HG03378 (cell line): ENCODE measurements at regions not wholly inside any gene's neighbourhood (a gene's known extent, or its start where the extent isn't known, plus 50 kb on each side); places are given as distances from the start of the nearest gene placed in this dataset.
"Not testable (repeated sequence)": the region's sequence is repeated elsewhere in the genome, so short reads cannot be mapped to it uniquely, and the experiment has no call there.

Experiments
- ATAC-seq: cut with Tn5 transposase; IDR thresholded peaks from one replicate; pipeline ENCODE4 v1.9.1; 2021; ENCODE audit warnings: mild to moderate bottlenecking, moderate library complexity; ENCODE audit not compliant: unreplicated experiment

- no peak for ATAC-seq
These were observed 469.3 kb upstream of the MCTP2 start for GRCh38 chr15:93762036-93762435.

- no peak for ATAC-seq
These were observed 471.7 kb upstream of the MCTP2 start for GRCh38 chr15:93759629-93760028.

DNA sequence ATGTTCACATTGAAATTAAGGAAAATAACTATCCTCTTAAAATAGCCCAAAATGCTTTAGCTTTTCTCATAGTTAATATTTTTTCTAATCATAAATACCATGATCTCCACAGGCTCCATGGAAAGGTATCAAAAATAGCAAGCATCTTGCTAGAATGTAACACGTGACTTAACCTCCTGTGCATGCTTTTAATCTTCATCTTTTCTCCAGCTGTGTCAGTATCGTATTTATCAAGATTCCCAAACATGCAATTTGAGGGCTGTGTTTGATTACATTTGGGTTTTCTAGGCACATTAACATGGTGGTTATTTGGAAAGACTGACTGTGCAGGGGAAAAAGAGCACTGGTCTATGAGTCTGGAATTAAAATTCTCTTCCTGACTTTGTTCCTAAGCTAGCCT, 472.5 kb upstream of the MCTP2 start:
- ATAC-seq = no peak

GRCh38 chr15:93748710-93749109, 482.7 kb upstream of the MCTP2 start:
- no peak for ATAC-seq

DNA sequence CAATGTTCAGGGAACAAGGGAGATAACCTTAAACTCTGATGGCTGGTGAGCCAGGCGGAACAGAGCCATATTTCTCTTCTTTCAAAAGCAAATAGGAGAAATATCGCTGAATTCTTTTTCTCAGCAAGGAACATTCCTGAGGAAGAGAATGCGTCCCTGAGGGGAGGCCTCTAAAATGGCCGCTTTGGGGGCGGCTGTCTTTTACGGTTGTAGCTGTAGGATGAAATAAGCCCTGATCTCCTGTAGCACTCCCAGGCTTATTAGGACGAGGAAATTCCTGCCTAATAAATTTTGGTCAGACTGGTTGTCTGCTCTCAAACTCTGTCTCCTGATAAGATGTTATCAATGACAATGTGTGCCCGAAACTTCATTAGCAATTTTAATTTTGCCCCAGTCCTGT, 496.4 kb upstream of the MCTP2 start:
- not testable (repeated sequence) for ATAC-seq

- ATAC-seq = no peak
These were observed 500.6 kb upstream of the MCTP2 start for GRCh38 chr15:93730724-93731123.

DNA sequence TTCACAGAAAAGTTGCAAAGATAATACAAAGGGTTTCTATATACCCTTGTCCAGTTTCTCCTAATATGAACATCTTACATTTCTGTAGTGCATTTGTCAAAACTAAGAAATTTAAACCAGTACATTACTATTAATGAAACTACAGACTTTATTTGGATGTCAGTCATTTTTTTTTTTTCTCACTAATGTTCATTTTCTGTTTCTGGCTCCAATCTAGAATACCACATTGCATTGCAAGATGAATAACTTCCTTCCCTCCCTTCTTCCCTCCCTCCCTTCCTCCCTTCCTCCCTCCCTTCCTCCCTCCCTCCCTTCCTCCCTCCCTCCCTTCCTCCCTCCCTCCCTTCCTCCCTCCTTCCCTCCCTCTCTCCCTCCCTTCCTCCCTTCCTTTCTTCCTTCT, 509.2 kb upstream of the MCTP2 start:
- no peak for ATAC-seq

GRCh38 chr15:93720607-93721006, 510.8 kb upstream of the MCTP2 start:
- no peak for ATAC-seq

- no peak for ATAC-seq
These were observed 511.4 kb upstream of the MCTP2 start for GRCh38 chr15:93719921-93720351.

- no peak for ATAC-seq
These were observed 514.6 kb upstream of the MCTP2 start for GRCh38 chr15:93716615-93717231.

GRCh38 chr15:93709708-93710107, 521.7 kb upstream of the MCTP2 start:
- no peak for ATAC-seq

DNA sequence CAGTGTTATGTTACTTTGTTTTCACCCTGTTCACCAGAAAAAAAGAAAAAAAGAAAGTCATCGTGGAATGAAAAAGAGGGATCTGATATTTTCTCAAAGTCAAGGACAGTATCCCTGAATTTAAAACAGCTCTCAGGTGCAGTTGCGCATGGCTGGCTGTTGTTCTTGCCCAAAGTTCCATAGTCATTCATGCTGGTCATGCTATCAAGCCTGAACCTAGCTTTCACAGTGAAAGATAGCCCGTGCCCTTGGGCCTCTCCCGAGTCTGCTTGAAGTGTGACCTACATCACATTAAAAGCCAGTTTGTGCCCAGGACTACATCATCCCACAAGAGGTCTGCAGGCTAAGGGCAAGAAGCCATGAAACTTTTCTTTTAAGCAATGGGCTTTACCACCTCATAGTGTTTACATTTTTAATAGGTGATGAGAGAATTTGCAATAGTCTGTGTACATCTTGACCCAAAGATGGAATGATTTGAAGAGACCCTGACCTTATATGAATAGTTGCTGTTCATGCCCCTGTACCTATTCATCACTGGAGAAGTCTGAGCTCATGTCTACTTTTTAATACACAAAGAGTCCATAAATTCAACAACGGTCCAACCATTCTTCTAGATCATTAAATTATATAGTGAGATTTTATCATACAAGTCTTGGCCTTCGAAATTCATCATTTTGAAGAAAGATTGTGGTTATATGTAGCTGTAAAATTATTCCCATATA, 522.5 kb upstream of the MCTP2 start:
- no peak for ATAC-seq

- ATAC-seq = no peak
These were observed 523.6 kb upstream of the MCTP2 start for GRCh38 chr15:93707751-93708150.

GRCh38 chr15:93706495-93707292, 524.7 kb upstream of the MCTP2 start:
- ATAC-seq = no peak

DNA sequence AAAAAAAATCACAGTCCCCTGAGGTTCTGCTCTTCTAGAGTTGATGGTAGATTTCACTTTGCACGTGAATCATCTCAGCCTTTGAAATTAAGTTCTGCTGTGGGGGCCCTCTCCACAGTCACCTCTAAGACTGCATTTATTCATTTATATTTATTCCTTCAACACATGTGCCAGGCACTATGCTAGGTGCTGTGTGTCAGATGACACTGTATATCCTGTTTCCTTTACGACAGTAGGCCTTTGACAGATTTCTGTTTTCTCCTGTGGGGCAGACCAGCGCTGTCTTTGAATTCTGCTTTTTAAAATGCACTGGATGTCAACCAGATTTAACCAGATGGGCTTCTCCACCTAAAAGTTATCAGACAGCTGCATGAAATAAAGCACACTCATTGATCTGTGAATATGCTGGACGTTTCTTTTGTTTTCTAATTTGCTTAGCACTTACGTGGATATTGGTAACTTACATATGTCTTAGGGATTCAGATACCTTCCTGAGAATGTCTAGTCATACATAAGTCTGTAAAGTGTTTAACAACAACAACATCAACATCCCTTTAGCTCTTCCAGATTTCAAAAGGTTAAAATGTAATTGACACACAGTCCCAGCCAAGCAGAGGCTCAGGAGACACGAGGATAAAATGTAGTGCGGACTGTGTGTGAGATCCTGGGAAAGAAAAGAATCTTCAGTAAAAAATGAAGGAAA, 525.5 kb upstream of the MCTP2 start:
- ATAC-seq = no peak

DNA sequence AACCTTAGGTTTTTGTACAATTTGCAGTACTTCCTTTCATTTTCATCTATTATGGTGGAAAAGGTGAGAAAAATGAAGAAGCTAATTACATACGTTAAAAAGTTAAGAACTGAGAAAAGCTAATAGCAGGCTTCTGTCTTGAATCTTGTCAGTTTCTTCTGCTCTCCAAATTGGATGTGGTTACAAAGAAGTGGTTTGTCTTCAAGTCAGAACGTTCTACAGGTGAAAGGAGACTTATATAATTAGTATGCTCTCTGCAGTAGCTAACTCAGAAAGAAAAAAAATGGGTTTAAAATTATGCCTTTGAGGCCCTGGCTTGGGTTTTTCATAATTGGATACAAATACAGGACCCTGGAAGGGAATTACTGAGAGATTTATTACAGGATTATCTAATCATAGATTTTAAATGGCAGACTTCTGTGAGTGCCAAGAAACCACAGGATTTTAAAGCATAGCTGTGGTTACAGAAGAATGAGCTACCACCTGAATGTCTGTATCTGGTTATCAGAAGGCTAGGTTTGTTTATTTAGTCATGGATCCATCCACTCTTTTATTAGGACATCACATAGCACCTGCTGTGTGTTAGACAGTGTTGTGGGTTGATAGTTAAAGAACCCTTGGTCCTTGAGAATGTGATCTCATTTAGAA, 528.1 kb upstream of the MCTP2 start:
- ATAC-seq = no peak

GRCh38 chr15:93700051-93700450, 531.3 kb upstream of the MCTP2 start:
- ATAC-seq = no peak

DNA sequence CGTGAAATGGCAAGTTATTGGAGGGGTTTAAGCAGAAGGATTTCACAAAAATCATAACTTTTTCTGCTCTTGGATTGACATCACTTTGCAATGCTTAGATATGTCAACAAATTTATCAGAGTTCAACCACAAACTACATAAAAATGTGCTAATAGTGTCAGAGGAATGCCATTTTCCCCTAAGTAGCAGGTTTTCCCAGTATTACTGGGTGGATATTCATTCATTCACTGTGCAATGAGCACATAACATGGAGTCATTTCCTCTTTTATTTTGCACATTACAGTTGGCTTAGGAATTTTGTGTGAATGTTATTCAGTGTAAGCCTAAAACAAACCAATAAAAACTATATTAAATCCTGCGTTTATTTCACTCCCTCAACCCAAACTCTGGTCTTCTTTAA, 537.3 kb upstream of the MCTP2 start:
- ATAC-seq = no peak

DNA sequence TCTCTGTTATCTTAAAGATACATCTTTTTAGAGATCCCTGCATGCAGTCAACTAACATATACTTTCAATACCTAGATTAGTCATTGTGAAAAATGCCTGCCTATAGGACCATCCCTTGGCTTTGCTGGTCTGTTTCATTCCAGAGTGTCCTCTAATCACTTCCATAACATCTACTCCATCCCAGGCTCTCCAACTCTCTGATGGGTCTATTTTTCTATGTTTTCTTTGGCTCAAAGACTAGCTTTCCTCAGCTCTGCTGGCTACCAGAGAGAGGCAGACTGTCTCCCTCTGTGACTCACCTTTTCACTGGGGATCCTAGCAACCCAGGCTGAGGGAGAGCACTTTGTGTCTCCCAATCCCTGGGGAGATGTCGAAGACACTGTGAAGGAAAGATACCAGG, 547.7 kb upstream of the MCTP2 start:
- ATAC-seq = no peak

DNA sequence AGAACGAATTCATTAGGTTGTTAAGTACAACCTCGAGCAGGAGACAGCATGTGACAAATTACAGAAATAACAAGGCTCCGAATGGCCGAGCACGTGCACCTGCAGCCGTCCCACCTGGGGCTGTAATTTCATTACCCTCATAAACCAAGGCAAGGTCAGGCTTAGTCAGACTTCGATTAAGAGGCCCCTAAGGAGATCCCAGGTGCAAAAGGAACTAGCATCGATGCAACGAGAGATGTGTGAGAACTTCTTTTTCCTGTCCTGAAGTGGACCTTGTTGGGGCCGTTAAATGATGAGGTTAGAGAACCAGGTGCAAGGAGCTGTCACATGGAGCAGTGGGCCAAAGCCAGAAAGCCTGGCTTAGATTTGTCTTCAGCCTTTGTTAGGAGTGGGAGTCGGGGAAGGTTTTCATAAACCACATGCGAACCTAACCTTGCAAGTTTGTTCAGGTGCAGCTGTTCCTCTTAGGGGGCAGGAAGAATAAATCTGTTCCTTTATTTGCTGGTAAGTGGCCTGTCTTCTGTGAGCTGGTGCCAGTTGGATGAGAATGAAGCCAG, 559.9 kb upstream of the MCTP2 start:
- ATAC-seq = no peak

- ATAC-seq = no peak
These were observed 560.4 kb upstream of the MCTP2 start for GRCh38 chr15:93670931-93671330.
